Endothelial cell of umbilical vein (primary cell): ENCODE measurements at regions not wholly inside any gene's neighbourhood (a gene's known extent, or its start where the extent isn't known, plus 50 kb on each side); places are given as distances from the start of the nearest gene placed in this dataset.

ENCODE experiments used
- CTCF ChIP-seq, 2 donors: IDR thresholded peaks; 1 replicate in 1 of 2; 2 replicates in 1 of 2; pipeline ENCODE4 v1.5.1; 2011; ENCODE audit warnings: low read length in 2 of 2, mild to moderate bottlenecking in 2 of 2, moderate library complexity in 2 of 2, control low read depth in 1 of 2, inconsistent platforms in 1 of 2, low read depth in 1 of 2; ENCODE audit not compliant: insufficient read depth in 1 of 2; ENCODE audit errors: extremely low read depth in 1 of 2
- EZH2 ChIP-seq: IDR thresholded peaks from 2 replicates; pipeline ENCODE4 v1.6.1; 2012; ENCODE audit warnings: borderline replicate concordance, low read depth, mild to moderate bottlenecking, moderate library complexity, low read length, inconsistent platforms; ENCODE audit not compliant: severe bottlenecking
- FOS ChIP-seq: IDR thresholded peaks from 2 replicates; pipeline ENCODE4 v1.6.1; 2011; ENCODE audit warnings: mild to moderate bottlenecking, low read length, moderate library complexity, borderline replicate concordance; ENCODE audit not compliant: insufficient read depth
- JUN ChIP-seq: IDR thresholded peaks from 2 replicates; pipeline ENCODE4 v1.6.1; 2011; ENCODE audit warnings: borderline replicate concordance, low read depth; ENCODE audit not compliant: insufficient read length, insufficient read depth
- MAX ChIP-seq: IDR thresholded peaks from 2 replicates; pipeline ENCODE4 v1.6.1; 2011; ENCODE audit not compliant: insufficient read depth, insufficient read length
- MYC ChIP-seq: IDR thresholded peaks from one replicate; pipeline ENCODE4 v1.6.1; 2011; ENCODE audit warnings: mild to moderate bottlenecking, low read depth, low read length
- POLR2A ChIP-seq: IDR thresholded peaks from 2 replicates; pipeline ENCODE4 v1.6.1; 2012; ENCODE audit warnings: low read depth, mild to moderate bottlenecking, control low read depth, low read length
- POLR2AphosphoS5 ChIP-seq: IDR thresholded peaks from 2 replicates; pipeline ENCODE4 v1.6.1; 2012; ENCODE audit warnings: low read depth, mild to moderate bottlenecking, control low read depth, low read length, moderate library complexity; ENCODE audit not compliant: insufficient read depth

GRCh38 chr9:90086101-90086511 is 481.3 kb downstream of the GADD45G start:
- TF ChIP-seq CTCF (IDR thresholded peaks at IDR 0.05; ENCODE audit: extremely low read depth in 1 of 2, insufficient read depth in 1 of 2, low read depth in 1 of 2, low read length in 2 of 2) (no peak), POLR2AphosphoS5 (no peak), POLR2A (no peak), MAX (no peak), EZH2 (no peak), FOS (no peak), MYC (no peak), JUN (no peak)
